DND-41 (cell line): ENCODE measurements at regions not wholly inside any gene's neighbourhood (a gene's known extent, or its start where the extent isn't known, plus 50 kb on each side); places are given as distances from the start of the nearest gene placed in this dataset.

Experiments
- CTCF ChIP-seq: IDR thresholded peaks from 2 replicates; pipeline ENCODE4 v1.5.1; 2012; ENCODE audit warnings: borderline replicate concordance, low read length, moderate library complexity, mild to moderate bottlenecking; ENCODE audit not compliant: poor library complexity, severe bottlenecking; ENCODE audit errors: extremely low read depth
- EZH2 ChIP-seq: IDR thresholded peaks from 3 replicates; pipeline ENCODE4 v1.6.1; 2012; ENCODE audit warnings: borderline replicate concordance, low read depth, mild to moderate bottlenecking, moderate library complexity, low read length, inconsistent platforms; ENCODE audit not compliant: severe bottlenecking

GRCh38 chr3:43997788-43998369 lies 243.8 kb upstream of the TOPAZ1 start:
- TF ChIP-seq CTCF (no peak), EZH2 (no peak)
